Stimulated activated naive B cell treated with anti-CD40 and anti-IgM and Interleukin-4, amounts not matched to agents 10 μg/mL and 1 μg/mL and 100 μg/mL, for 72 hours (primary cell): ENCODE measurements at regions not wholly inside any gene's neighbourhood (a gene's known extent, or its start where the extent isn't known, plus 50 kb on each side); places are given as distances from the start of the nearest gene placed in this dataset.

ENCODE experiments used
- ATAC-seq, 2 donors: fragments of 150-1000 bp; cut with Tn5 transposase; replicated peaks; 2 replicates each; pipeline ENCODE4 v1.10.0; 2021; ENCODE audit warnings: moderate library complexity in 1 of 2
- DNase-seq: peaks from one replicate; pipeline ENCODE4 v3.0.0; 2021
- H3K27ac Mint-ChIP-seq: one replicate; pipeline ENCODE4 v1.8.0; 2022; ENCODE audit warnings: mild to moderate bottlenecking, mixed read lengths
- H3K27me3 Mint-ChIP-seq, 2 donors: one replicate each; pipeline ENCODE4 v1.8.0; 2022; ENCODE audit warnings: mixed read lengths in 2 of 2
- H3K36me3 Mint-ChIP-seq, 2 donors: one replicate each; pipeline ENCODE4 v1.8.0; 2022; ENCODE audit warnings: mixed read lengths in 2 of 2, mild to moderate bottlenecking in 1 of 2
- H3K4me1 Mint-ChIP-seq, 2 donors: one replicate each; pipeline ENCODE4 v1.8.0; 2022; ENCODE audit warnings: mixed read lengths in 2 of 2, mild to moderate bottlenecking in 1 of 2
- H3K4me3 Mint-ChIP-seq, 2 donors: one replicate each; pipeline ENCODE4 v1.8.0; 2022; ENCODE audit warnings: mild to moderate bottlenecking in 2 of 2, mixed read lengths in 2 of 2, moderate library complexity in 1 of 2
- H3K9me3 Mint-ChIP-seq, 2 donors: one replicate each; pipeline ENCODE4 v1.8.0; 2022; ENCODE audit warnings: mixed read lengths in 2 of 2, mild to moderate bottlenecking in 1 of 2

DNA sequence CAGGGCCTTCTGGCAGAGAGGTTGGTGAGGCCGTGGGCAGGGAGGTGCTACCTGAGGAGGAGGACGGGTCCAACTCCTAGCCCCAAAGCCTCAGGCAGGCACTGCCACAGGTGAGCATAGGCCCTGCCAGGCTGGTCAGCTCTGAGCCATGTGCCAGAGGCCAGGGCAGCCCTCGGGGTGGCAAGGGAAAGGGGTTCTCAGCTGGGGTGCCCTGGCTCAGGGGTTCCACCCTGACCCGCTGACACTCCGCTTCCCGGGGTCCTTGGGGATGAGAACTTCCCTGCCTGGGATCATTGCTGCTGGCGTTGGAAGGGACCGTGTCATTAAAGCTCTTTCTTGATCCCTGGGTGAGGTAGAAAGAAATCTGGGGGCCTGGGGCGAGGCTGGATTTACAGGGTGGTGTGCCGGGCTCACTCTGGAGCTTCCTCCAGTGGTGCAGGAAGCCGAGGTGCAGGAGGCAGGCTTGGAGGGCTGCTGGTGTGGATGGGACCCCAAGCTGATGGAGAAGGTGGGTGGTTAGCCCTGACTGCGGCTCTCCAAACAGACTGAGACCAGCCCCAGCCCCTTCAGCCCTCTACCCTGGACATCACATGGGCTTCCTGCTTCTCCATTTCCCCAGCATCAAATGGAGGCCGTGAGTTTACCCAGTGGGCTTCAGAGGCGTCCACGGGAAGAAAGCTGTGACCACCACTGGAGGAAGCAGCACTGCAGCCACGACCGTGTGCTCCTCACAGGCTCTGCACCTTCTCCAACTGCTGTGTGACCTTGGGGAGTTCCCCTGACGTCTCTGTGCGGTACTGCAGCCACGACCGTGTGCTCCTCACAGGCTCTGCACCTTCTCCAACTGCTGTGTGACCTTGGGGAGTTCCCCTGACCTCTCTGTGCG is 295.2 kb downstream of the NDUFA10 start:
- no peaks in the 10 kb centered on the region for H3K36me3 Mint-ChIP-seq
- H3K27ac Mint-ChIP-seq, result no peak overlapping the region
- no peaks in the 10 kb centered on the region for H3K4me1 Mint-ChIP-seq
- DNase-seq (no peak), ATAC-seq (no peak)
- H3K9me3 Mint-ChIP-seq, result peaks cover 7 to 8% of the 10 kb centered on the region in 2 donors
- peaks cover 0 to 11% of the 10 kb centered on the region in 2 donors for H3K27me3 Mint-ChIP-seq
- no peak overlapping the region for H3K4me3 Mint-ChIP-seq

DNA sequence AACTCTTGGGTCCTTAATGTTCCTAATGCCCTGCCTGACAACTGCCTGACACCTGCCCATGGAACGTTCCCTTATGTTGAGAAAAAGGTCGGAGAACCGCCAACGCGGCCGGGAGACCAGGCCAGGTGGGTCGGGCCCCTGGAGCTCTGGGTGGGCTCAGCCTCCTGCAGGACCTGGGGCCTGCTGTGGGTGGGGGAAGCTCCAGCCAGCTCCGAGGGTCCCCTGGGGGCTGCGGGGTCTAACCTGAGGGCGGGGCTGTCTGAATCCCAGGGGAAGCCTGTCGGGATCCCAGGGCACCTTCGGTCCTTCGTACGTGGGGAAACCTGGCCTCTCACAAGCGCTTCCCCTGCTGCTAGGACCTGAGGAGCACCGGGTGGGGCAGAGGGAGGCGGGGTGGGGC is 296.0 kb downstream of the NDUFA10 start:
- peaks cover 5 to 6% of the 10 kb centered on the region in 2 donors for H3K9me3 Mint-ChIP-seq
- ATAC-seq (no peak), DNase-seq (no peak)
- H3K36me3 Mint-ChIP-seq, result no peaks in the 10 kb centered on the region
- H3K27me3 Mint-ChIP-seq, result peaks cover 0 to 11% of the 10 kb centered on the region in 2 donors
- no peak overlapping the region for H3K4me3 Mint-ChIP-seq
- no peaks in the 10 kb centered on the region for H3K4me1 Mint-ChIP-seq
- no peak overlapping the region for H3K27ac Mint-ChIP-seq

DNA sequence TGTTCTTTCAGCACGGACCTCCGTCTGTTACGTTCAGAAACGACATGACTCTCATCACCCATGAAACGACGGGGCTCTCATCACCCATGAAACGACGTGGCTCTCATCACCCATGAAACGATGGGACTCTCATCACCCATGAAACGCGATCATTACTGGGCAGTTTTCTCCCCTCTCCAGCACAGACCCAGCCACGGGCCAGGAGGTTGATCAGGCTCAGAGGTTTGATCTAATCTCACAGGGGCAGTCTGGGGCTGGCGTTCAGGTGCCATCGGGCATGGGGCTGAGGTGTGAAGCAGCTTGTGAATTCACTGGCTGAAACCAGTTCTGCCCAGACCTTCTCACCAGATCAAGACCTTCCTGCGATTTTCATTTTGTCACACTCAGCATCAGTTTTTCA is 296.4 kb downstream of the NDUFA10 start:
- ATAC-seq, result no peak
- Mint-ChIP-seq H3K36me3 (no peaks in the 10 kb centered on the region), H3K9me3 (peaks cover 1 to 2% of the 10 kb centered on the region in 2 donors), H3K4me1 (no peaks in the 10 kb centered on the region), H3K27ac (no peak overlapping the region), H3K4me3 (no peak overlapping the region), H3K27me3 (peaks cover 0 to 11% of the 10 kb centered on the region in 2 donors)
- DNase-seq, result no peak

DNA sequence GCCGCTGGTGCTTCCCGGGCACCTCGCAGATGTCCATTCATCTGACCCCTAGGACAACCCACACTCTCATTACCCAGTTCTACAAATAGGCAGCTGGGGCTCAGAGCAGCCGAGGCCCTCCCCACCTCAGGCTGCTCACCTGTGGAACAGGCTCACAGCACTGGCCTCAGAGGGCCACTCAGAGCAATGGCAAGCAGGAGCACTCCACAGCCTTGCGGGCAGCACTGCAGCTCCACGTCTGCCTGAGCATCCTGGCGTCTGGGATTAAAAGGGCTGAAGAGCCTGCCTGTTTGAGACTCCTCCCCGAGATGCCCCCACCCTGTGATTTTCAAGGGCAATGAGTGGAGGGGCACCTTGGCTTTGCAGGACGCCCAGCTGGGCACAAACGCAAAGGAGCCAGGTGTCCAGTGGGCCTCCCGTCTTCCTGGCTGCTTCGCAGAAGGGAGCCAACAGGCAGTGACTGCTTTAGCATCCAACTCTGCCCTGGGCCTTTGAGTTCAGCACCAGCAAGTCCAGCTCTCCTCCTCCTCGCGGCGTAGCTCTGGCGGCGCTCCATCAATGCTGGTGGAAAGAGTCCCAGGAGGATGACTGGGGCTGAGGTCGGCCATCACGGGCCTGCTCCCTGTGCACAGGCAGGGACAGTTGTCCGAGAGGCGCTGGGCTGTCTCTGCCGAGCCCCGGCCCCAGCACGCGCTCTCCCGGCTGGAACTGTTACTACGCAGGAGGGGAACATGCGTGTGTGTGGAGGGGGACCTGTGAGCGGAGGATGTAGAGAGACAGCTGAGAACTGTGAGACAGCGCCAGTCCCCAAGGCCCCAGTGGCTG is 297.2 kb downstream of the NDUFA10 start:
- no peak for ATAC-seq
- DNase-seq, result no peak
- no peaks in the 10 kb centered on the region for H3K4me1 Mint-ChIP-seq
- no peaks in the 10 kb centered on the region for H3K36me3 Mint-ChIP-seq
- H3K27me3 Mint-ChIP-seq, result peaks cover 0 to 11% of the 10 kb centered on the region in 2 donors
- H3K9me3 Mint-ChIP-seq, result no peaks in the 10 kb centered on the region
- no peak overlapping the region for H3K27ac Mint-ChIP-seq
- no peak overlapping the region for H3K4me3 Mint-ChIP-seq

DNA sequence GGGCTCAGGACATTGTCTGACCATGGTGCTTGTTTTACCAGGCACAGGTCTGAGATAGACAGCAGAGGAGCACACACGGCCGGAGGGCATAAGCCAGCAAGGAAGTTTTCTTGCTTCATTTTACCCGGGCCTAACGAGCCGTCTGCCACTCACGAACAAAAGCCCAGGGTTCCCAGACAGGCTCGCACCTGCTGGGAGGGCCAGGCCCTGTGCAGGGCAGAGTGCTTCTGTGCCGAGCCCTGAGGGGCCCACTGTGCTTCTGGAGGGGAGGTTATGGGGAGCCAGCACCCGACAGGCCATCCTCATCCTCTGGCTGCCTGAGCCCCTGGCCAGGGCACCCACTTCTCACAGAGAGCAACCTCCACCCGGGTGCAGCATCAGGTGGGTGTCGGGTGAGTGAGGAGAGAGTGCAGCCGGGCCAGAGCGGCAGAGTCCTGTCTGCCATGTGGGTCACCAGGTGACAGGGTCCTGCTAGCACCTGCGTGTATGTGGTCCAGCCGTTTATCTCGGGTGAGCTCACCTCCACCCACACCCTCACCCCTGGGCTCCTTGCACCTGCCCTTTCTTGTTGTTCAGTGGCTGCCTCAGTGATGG is 297.9 kb downstream of the NDUFA10 start:
- H3K9me3 Mint-ChIP-seq, result no peaks in the 10 kb centered on the region
- no peak overlapping the region for H3K27ac Mint-ChIP-seq

DNA sequence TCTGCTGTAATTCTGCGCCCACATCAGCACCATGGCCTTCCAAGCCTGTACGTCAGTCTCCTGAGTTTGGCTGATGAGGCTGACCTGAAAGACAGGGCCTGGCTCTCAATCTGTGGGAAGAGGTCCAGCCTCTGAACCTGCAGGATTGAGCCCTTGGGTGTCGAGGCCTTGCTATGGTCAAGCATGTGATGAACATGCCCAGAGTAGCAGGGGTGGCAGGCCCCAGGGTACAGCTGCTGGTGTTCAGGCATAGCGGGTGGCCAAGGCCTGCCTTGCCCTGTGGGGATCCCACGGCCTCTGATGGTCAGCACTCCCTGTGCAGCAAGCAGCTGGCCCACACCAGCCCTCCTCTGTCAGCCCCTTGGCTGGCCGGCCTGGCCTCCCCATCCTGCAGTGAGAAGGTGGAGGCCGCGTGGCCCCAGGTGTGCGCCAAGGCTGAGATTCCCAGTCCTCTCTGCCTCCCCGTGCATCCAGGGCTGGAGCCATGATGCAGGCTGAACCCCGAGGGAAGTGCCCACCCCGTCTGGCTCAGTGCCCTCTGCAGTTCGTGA is 298.4 kb downstream of the NDUFA10 start:
- no peak overlapping the region for H3K27ac Mint-ChIP-seq
- no peak overlapping the region for H3K4me3 Mint-ChIP-seq
- no peak for DNase-seq
- no peaks in the 10 kb centered on the region for H3K36me3 Mint-ChIP-seq
- H3K27me3 Mint-ChIP-seq, result peaks cover 0 to 5% of the 10 kb centered on the region in 2 donors
- H3K4me1 Mint-ChIP-seq, result no peaks in the 10 kb centered on the region
- H3K9me3 Mint-ChIP-seq, result no peaks in the 10 kb centered on the region
- ATAC-seq, result no peak

More for the DNA sequence above, 297.9 kb downstream of the NDUFA10 start:
- H3K36me3 Mint-ChIP-seq, result no peaks in the 10 kb centered on the region
- DNase-seq, result no peak
- H3K27me3 Mint-ChIP-seq, result peaks cover 0 to 8% of the 10 kb centered on the region in 2 donors
- no peak for ATAC-seq
- no peak overlapping the region for H3K4me3 Mint-ChIP-seq
- no peaks in the 10 kb centered on the region for H3K4me1 Mint-ChIP-seq

DNA sequence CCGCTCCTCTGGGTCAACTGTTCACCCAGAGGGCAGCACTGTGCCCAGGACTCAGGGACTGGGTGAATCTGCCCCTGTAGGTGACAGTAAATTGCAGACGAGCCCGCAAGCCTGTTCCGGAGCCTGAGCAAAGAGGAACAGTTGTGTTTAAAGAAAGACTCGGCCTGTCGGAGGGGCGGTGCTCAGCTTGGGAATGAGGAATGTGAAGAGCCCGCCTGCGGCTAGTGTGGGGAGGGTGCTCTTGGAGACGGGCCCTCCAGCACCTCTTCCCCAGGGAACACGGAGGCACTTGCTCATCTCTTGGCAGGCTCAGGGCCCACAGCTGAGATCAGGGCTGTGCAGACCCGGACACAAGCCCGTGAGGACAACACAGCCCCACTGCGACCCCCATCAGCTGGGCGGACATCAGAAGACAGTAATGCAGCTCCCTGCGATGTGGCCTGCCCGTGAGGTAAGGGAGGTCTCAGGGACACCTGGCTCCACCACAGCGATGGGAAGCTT is 299.0 kb downstream of the NDUFA10 start:
- DNase-seq (no peak), ATAC-seq (no peak)
- H3K27me3 Mint-ChIP-seq, result peaks cover 0 to 4% of the 10 kb centered on the region in 2 donors
- H3K36me3 Mint-ChIP-seq, result no peaks in the 10 kb centered on the region
- H3K4me3 Mint-ChIP-seq, result no peak overlapping the region
- H3K27ac Mint-ChIP-seq, result no peak overlapping the region
- H3K4me1 Mint-ChIP-seq, result no peaks in the 10 kb centered on the region
- no peaks in the 10 kb centered on the region for H3K9me3 Mint-ChIP-seq

DNA sequence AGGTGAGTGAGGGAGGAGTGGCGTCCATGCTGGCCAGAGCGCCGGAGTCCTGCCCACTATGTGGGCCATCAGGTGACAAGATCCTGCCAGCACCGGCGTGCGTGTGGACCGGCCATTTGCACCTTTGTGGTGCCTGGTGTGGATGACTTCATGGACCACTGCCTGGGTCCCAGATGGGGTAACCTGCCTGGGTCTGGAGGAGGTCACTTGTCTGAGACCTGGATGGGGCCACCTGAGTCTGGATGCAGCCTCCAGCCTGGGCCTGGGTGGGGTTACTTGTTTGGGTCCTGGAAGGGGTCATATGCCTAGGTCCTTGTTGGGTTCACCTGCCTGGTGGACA is 299.6 kb downstream of the NDUFA10 start:
- Mint-ChIP-seq H3K27me3 (no peaks in the 10 kb centered on the region), H3K4me3 (no peak overlapping the region), H3K27ac (no peak overlapping the region), H3K36me3 (no peaks in the 10 kb centered on the region), H3K4me1 (no peaks in the 10 kb centered on the region), H3K9me3 (no peaks in the 10 kb centered on the region)
- ATAC-seq (no peak), DNase-seq (no peak)

DNA sequence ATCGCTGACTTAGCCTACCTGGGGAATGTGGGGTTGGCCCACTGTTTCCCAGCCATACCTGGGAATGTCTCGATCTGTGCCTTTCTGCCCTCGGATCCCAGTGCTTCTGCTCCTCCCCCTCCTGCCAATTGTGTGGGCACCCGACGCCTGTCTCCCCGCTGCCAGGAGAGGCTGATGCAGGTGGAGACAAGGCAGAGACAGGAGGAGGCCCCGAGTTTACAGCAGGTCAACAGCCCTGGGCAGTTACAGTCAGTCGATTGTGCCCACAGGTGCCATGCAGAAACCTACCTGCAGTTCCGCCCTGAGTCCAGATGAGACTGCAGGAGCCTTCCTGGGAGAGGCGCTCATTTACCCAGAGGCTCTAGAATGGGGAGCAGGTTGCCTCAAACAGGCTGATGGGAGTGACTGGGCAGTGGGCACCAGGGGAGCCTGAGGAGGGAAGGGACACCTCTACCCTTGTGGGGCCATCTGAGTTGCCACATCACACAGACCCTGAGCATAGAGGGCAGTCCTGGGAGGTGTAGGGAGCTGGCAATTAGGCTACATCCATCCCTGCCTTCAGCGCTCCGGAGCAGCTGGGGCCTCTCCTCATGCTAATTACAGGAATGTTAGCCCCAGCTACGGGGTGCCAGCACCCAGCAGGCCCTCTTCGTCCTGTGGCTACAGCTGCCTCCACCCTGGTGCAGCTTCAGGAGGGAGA is 300.1 kb downstream of the NDUFA10 start:
- no peak for DNase-seq
- no peak overlapping the region for H3K4me3 Mint-ChIP-seq
- ATAC-seq, result no peak
- H3K27ac Mint-ChIP-seq, result no peak overlapping the region
- H3K4me1 Mint-ChIP-seq, result no peaks in the 10 kb centered on the region
- no peaks in the 10 kb centered on the region for H3K36me3 Mint-ChIP-seq
- H3K9me3 Mint-ChIP-seq, result no peaks in the 10 kb centered on the region
- no peaks in the 10 kb centered on the region for H3K27me3 Mint-ChIP-seq

DNA sequence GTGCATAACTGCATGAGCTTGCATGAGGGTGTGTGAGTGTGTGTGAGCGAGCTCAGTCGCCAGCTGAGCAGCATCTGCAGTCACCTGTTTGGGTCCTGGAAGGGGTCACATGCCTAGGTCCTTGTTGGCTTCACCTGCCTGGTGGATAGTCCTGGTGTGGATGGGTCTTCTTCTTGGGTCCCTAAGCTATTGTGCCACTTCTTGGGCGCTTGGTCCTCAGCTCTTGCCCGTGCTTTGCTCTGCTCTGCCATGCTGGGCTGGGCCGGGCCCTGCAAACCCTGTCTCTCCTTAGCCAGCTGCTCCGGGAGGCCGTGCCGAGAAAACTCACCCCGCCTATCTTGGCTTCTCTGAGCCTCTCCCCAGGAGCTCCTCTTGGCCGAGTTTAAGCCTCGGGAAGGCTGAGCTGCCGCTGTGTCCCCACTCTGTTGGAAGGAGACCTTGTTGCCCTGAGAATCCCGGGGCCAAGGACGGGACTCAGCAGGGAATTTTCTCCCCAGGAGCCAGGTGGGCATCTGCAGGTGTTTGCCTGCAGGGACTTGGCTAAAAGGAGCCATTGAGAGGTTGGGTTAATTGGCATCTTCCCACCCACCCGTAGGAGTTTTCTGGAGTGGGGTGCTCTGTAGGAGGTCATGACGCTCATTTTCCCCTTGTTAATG is 300.8 kb downstream of the NDUFA10 start:
- H3K9me3 Mint-ChIP-seq, result no peaks in the 10 kb centered on the region
- H3K4me3 Mint-ChIP-seq, result no peak overlapping the region
- no peaks in the 10 kb centered on the region for H3K4me1 Mint-ChIP-seq
- ATAC-seq (no peak), DNase-seq (no peak)
- H3K27me3 Mint-ChIP-seq, result no peaks in the 10 kb centered on the region
- H3K36me3 Mint-ChIP-seq, result no peaks in the 10 kb centered on the region
- H3K27ac Mint-ChIP-seq, result no peak overlapping the region

DNA sequence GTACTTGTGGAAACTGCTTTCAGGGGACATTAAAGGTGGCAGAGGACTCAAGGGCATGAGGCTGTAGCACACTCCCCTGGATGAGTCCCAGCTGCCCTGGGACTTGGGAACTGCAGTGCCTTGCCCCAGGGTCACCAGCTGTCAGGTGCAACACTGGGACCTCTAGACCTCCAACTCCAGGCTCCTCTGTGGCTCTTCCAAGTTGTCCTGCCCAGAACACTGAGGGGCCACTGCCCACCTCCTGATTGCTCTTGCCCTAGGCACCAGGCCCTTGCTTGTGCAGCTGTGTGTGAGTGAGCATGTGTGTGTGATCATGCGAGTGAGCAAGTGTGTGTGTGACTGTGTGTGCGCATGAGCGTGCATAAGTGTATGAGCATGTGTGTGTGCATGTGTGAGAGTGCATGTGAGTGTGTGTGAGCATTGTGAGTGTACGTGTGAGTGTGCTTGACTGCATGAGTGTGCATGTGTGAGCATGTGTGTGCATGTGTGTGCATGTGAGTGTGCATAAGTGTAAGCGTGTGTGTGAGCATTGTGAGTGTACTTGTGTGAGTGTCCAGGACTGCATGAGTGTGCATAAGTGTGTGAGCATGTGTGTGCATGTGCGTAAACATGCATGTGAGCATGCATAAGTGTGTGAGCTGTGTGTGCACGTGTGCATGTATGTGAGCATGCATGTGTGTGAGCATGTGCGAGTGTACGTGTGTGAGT is 301.5 kb downstream of the NDUFA10 start:
- no peak overlapping the region for H3K4me3 Mint-ChIP-seq
- no peak for ATAC-seq
- DNase-seq, result no peak

DNA sequence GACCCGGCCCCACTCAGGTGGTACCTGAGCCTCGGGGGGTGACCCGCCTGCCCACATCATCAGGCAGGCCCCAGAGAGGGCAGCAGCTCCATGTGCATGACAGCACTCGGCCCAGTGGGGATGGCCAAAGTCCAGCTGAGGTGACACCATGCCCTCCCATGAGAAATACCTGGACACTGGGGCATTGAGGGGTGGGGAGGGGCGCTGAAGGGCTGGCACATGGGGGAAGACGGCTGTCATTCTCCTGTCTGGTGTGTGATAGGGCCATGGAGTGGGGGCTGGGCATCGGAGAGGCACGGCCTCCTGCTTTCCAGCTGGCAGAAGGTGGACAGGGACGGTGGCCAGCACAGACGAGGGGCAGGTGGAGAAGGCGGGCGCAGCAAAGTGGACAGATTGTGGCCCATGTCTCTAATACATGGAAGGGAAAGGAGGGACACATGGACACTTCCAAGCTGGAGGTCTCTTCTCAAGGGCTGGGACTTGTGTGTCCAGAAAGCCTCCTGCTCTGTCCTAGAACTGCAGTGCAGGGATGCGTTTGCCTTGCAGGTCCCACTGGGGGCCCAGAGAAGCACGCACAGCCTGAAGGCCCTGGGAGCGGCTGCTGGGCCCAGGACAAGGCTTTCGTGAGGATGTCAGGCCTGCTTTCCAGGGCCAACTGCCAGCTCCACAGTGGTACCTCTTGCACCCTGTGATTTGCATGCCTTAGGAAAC is 302.2 kb downstream of the NDUFA10 start:
- DNase-seq (no peak), ATAC-seq (no peak)
- Mint-ChIP-seq H3K27ac (no peak overlapping the region), H3K4me3 (no peak overlapping the region), H3K9me3 (no peaks in the 10 kb centered on the region), H3K27me3 (no peaks in the 10 kb centered on the region), H3K36me3 (no peaks in the 10 kb centered on the region), H3K4me1 (no peaks in the 10 kb centered on the region)

More for the DNA sequence above, 301.5 kb downstream of the NDUFA10 start:
- no peaks in the 10 kb centered on the region for H3K27me3 Mint-ChIP-seq
- no peaks in the 10 kb centered on the region for H3K4me1 Mint-ChIP-seq
- no peaks in the 10 kb centered on the region for H3K36me3 Mint-ChIP-seq
- H3K27ac Mint-ChIP-seq, result no peak overlapping the region
- no peaks in the 10 kb centered on the region for H3K9me3 Mint-ChIP-seq
